ENCODE measurements at regions not wholly inside any gene's neighbourhood (a gene's known extent, or its start where the extent isn't known, plus 50 kb on each side); places are given as distances from the start of the nearest gene placed in this dataset.
"Not testable (repeated sequence)": the region's sequence is repeated elsewhere in the genome, so short reads cannot be mapped to it uniquely, and the experiment has no call there.

DNA sequence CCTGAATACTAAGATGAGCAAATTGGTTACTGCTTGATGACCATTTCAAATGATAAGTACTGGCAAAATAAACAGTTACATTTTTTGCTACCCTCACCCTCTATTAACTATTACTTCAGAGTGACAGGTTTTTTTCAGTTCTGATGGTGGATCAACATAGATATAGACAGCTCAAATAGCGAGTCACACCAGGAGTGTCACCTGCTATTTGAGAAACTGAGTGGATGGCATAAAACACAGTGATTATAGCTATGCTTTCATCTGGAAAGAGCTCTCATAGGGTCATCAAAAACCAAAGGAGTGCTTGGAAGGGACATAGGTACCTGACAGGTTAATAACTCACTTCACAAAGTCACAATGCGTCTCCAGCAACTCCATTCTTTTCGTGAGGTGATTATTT lies 244.5 kb upstream of the C9orf72 start:
- DNase-seq (ENCODE audit: low spot score): no peak

DNA sequence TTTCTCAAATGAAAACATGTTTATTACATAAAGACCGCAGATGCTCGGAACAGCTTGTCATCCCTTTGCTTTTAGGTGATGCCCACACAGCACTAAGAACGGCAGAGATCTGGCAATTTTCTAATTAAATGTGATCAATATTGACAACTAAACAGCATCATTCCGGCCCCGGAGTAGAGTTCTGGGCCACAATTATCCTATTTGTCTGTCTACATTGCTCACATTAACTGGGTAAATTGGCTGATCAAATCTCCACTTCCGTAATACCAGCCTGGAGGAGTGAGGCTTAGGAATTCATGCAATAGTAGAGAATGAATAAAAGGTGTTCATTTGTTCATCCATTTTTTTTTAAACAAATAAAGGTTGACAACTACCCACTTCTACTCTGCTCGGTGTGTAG lies 245.1 kb upstream of the C9orf72 start:
- no peak for DNase-seq (ENCODE audit: low spot score)

- DNase-seq (ENCODE audit: low spot score): no peak
Measured at GRCh38 chr9:27828908-27829307, 255.6 kb upstream of the C9orf72 start.

- DNase-seq (ENCODE audit: low spot score): no peak
Measured at GRCh38 chr9:27829621-27830020, 256.3 kb upstream of the C9orf72 start.

DNA sequence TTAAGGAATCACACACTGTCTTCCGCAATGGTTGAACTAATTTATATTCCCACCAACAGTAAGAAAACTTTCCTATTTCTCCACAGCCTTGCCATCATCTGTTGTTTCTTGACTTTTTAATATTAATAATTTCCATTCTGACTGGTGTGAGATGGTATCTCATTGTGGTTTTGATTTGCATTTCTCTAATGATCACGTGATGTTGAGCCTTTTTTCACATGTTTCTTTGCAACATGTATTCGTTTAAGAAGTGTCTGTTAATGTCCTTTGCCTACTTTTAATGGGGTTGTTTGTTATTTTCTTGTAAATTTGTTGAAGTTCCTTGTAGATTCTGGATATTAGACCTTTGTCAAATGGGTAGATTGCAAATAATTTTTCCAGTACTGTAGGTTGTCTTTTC lies 258.8 kb upstream of the C9orf72 start:
- not testable (repeated sequence) for DNase-seq (ENCODE audit: low spot score)

- DNase-seq (ENCODE audit: low spot score): no peak
Measured at GRCh38 chr9:27835286-27835685, 262.0 kb upstream of the C9orf72 start.

DNA sequence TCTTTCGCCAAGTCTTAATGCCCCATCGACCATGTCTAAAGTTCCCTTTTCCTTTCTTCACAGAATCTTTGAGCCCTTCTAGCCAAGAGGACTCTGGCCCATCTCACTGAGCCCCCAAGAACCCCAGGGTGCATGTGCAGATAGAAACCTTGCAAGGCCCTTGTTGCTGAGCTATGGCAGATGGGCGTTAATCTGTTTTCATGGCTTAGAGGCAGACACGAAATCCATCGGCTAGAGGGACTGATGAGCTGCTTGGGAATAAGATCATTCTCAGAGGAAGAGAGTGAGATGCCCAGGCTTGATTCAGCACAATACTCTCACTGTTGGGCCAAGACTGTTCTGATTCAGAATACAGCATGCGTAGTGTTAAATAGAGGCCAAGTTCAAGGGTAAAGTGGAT lies 262.5 kb upstream of the C9orf72 start:
- no peak for DNase-seq (ENCODE audit: low spot score)

- no peak for DNase-seq (ENCODE audit: low spot score)
Measured at GRCh38 chr9:27836661-27837401, 263.6 kb upstream of the C9orf72 start.

DNA sequence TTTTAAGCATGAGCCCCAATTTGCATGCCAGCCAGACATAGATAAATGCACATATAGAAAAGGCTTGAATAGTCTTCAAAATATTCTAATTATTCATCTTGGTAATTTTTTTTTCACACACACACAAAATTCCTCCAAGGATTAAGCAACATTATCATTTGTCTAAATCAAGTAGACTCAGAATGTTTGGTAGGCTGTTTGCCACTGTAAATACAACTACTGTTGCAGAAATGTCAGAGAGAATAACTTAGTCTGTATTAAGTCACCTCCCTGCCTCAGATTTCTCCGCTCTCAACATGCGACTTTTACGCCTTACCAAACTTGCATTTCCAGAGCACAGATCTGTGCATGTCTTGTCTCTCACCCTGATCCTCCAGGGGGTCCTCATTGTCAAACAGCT lies 265.6 kb upstream of the C9orf72 start:
- no peak for DNase-seq (ENCODE audit: low spot score)

GRCh38 chr9:27839767-27840166 lies 266.5 kb upstream of the C9orf72 start:
- not testable (repeated sequence) for DNase-seq (ENCODE audit: low spot score)

- DNase-seq (ENCODE audit: low spot score): no peak
Measured at GRCh38 chr9:27844797-27845196, 271.5 kb upstream of the C9orf72 start.

- no peak for DNase-seq (ENCODE audit: low spot score)
Measured at GRCh38 chr9:27847380-27847779, 274.1 kb upstream of the C9orf72 start.

- no peak for DNase-seq (ENCODE audit: low spot score)
Measured at GRCh38 chr9:27847818-27848217, 274.5 kb upstream of the C9orf72 start.

DNA sequence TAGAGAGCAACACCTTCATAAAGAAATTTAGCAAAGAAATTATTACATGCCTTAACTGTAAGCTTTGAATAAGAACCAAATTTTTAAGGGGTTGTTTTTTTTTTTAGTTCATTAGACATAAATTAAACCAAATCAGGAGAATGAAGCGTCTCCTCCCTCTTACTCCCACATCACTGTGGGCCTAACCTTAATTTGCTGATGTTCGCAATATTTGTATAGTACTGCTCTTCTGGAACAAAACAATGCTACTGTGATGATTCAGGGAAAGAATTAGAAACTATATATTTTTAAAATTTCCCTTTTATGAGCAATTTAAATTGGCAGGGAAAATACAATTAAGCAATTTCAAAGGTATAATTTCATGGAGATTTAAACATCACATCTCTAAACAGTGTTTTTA lies 275.0 kb upstream of the C9orf72 start:
- no peak for DNase-seq (ENCODE audit: low spot score)

DNA sequence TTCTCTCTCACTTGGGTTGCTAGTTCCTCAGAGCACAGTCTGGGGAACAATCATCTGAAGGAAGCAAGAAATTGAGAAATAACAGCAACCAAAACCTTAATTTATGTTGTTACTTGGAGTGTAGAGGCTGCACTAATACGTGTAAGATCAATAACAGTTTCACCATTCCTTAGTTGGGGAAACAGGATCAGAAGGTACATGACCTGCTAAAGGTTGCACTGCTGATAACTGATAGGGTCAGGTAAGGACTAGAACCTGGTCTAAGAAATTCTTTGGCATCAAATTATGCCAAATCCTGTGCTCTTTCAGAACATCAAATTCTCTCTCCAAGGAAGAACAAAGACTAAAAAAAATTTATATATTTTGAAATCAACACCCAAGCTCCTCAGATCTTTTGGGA lies 278.6 kb upstream of the C9orf72 start:
- no peak for DNase-seq (ENCODE audit: low spot score)

DNA sequence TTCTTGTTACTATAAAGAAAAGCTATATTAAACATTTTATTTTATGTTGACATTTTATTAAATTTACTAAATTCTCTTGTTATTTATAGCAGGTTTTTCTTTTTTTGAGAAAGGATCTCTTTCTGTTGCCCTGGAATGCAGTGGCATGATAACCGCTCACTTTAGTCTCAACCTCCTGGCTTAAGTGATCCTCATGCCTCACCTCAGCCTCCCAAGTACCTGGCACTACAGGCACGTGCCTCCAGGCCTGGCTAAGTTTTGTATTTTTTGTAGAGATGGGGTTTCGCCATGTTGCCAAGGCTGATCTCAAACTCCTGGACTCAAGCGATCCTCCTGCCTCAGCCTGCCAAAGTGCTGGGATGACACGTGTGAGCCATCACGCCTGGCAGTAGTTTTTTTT lies 280.2 kb upstream of the C9orf72 start:
- no peak for DNase-seq (ENCODE audit: low spot score)

DNA sequence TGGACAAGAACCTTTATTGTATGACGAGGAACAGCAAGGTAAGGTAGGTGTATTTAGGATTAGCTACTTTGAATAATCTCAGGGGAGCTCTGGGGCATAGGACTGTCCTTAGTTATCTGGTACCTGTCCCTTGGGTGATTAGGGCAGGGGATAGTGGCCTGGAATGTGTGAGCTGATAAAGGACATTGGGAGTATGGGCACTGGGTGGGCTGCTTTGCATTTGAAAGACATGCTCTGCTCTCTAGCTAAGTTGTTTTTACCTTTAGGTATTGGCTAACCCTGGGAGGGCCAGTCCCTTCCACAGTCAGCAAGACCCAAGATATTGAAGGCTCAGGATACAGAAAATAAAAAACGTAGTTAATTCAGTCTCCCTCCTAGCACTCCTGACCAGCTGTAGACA lies 282.8 kb upstream of the C9orf72 start:
- no peak for DNase-seq (ENCODE audit: low spot score)

- DNase-seq (ENCODE audit: low spot score): no peak
Measured at GRCh38 chr9:27856748-27857147, 283.5 kb upstream of the C9orf72 start.

GRCh38 chr9:27861887-27862286 lies 288.6 kb upstream of the C9orf72 start:
- DNase-seq (ENCODE audit: low spot score): no peak

- DNase-seq (ENCODE audit: low spot score): no peak
Measured at GRCh38 chr9:27864644-27865438, 291.6 kb upstream of the C9orf72 start.

DNA sequence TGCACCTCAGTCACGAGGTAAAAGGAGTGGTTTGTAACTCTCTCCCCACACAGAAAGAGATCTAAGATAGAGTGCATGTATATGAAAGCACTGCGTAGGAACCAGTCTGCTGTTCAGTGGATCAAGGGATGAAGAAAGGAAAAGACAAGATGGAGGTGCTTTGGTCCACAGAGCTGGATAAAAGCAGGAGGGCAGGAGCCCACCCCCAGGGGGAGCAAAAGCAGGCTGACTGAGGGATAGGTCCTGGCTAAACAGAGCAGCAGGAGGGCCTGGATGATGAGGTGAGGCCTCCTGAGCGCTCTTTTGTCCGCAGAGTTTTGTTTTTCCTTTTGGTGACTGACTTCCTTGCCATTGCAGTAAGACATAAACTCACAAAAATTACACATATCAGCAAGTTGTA lies 293.5 kb upstream of the C9orf72 start:
- no peak for DNase-seq (ENCODE audit: low spot score)

DNA sequence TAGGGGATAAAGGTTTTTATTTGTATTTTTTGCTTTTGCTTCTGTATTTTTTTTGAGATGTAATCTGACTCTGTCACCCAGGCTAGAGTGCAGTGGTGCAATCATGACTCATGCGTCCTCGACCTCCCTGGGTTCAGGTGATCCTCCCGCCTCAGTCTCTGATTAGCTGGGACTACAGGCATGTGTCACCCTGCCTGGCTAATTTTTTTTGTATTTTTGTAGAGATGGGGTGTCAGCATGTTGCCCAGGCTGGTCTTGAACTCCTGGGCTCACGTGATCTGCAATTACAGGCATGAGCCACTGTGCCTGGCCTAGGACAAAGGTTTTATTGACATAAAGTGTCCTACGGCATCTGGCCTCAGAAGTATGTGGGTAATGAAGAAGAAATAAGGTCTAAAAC lies 297.1 kb upstream of the C9orf72 start:
- DNase-seq (ENCODE audit: low spot score): no peak

DNA sequence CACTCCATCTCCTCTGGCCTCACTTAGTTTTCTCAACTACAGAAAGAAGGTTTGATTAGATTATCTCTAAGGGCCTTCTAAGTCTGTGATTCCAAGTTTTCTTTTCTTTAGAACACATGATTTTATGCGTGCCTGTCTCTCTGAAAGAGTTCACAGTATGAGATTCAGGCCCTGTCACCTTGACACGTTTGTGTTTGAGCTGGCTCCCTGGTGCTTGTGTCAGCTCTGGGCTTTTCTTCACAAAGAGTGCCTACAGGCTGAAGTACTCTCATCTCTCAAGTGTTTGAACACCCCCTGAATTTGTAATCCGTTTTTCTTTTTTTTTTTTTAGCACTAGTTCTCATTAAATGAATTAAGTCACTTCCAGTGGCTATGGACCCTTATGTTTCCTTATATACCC lies 306.9 kb upstream of the C9orf72 start:
- no peak for DNase-seq (ENCODE audit: low spot score)

DNA sequence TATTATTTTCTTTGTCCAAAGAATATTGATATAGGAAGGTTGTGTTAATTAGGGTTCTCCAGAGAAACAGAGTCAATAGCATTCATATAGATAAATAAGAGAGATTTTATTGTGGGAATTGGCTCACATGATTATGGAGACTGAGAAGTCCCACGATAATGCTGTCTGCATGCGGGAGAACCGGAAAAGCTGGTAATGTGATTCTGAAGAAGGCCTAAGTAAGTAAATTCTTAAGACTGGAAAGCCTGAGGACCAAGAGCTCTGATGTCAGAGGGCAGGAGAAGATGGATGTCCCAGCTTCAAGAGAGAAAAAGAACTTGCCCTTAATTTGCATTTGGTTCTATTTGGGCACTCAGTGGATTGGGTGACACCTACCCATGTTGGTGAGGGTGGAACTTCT lies 307.4 kb upstream of the C9orf72 start:
- DNase-seq (ENCODE audit: low spot score): no peak

All from LoVo (cell line).